COLO668 (cell line): ENCODE measurements at regions not wholly inside any gene's neighbourhood (a gene's known extent, or its start where the extent isn't known, plus 50 kb on each side); places are given as distances from the start of the nearest gene placed in this dataset.
"Not testable (repeated sequence)": the region's sequence is repeated elsewhere in the genome, so short reads cannot be mapped to it uniquely, and the experiment has no call there.

Experiments
- DNase-seq: peaks from one replicate; lab custom pipeline; 2025; ENCODE audit not compliant: unreplicated experiment; lab: John Stamatoyannopoulos, UW

DNA sequence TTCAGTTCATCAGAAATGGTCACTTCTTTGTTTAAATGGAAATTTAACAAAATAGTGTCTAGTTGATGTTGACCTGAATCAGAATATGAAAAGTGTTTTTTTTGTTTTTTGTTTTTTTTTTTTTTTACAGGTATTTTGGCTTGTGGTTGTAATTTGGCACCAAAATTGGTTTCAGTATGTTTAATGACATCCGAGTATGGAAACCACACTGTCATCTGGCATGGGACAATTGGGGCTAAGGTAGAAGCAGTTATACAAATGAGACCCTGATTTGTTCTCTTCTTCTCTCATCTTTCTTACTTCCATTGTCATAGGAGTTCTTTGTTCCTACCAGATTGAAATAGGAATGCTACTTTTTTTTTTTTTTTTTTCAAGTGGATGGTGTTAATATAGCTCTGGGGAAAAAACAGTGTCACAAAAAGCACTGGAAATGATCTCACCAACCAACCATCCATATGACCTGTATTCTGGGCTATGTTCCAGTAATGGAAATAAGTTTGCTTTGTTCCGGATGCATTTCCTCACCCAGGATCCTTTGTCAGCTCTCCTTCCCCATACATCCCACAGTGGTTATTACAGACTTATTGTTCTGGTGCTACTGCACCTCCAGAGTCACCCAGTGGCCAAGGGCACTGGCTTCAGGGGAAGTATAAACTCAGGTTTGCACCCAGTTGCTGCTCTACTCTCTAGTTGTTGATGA lies 95.8 kb downstream of the ATXN3L start:
- peak; percentile 32 for DNase-seq

DNA sequence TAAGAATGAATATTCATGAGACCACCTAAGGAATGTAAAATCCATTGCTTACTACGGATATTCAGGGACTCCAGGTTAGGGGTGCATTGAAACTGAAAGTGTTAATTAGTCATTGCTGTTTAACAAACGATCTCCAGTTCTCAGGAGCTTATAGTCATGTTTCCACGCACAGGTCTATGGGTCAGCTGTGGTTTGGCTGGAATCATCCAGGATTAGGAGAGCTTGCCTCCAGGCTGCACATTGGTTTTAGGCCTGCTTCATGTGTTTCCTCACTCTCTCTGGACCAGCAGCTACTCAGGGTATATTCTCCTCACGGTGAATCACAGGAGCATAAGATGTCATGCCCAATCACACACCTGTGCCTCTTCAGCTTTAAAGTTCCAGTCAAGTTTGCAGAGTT lies 98.9 kb downstream of the ATXN3L start:
- no peak for DNase-seq

DNA sequence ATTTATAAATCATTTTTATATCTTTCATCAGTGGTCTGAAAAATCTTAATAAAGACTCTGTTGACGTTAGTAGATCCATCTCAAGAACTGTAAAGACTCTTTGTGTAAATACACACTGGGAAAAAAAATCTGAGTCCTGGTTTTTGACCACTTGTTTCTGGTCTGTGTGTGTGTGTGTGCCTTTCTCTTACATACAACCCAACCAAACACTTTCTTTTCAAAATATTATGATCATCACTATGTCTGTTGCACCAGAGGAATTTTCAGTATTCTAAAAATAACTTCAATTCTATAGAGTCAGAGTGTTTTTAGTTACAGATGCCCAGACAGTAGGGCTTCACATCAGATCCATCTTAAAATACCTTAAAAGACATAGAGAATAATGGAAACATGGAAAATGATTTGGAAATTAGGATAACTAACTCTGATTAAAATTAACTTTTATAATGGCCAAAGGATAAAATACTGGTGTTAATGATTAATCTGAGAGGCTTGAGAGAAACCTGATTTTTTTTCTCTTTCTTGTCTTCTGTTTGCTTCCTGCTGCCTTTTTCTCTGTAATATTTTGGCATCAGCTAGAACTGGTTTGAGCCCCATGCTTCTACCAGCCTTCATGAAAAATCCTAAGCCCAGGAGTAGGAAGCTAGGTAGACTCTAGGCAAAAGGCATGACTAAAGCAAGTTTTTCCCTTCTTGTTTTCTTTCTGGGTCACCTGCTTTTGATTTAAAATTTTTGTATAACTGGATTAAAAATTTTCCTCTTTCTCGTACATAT lies 99.7 kb downstream of the ATXN3L start:
- DNase-seq: no peak

DNA sequence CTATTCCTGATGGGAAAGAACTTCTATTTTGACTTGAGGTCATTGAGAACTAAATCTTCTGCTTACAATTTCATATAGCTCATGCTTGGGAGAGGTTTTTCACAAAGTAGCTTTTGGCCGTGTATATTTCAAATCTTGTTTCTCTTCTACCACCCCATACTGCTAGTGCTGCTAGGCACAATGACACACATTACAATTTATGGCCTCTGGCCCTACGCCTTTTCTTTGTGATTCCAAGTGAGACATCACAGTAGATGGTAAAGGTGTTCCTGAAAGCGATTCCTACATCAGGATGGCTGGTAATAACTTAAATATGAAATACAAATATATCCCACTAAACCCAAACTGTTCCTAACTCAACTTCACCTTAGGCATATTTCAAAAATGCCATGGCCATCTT lies 101.1 kb downstream of the ATXN3L start:
- DNase-seq: no peak

DNA sequence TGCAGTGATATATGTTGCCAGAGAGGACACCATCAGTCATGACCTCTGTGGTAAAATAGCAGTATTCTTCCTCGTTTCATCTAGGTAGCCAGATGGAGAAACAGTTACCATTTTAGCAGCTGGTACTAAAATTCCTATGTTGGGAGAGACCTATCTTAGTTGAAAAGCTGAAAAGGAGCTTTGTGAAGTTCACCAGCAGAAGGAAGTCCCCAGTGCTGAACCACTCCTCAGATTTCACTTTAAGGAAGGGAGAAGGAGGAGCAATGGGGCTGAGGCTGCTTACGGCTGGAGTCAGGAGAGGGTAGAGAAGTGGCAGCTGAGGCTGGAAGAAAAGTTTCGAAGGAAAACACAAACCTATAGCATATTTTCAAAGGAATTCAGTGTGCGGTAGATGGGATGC lies 103.7 kb downstream of the ATXN3L start:
- DNase-seq: no peak

DNA sequence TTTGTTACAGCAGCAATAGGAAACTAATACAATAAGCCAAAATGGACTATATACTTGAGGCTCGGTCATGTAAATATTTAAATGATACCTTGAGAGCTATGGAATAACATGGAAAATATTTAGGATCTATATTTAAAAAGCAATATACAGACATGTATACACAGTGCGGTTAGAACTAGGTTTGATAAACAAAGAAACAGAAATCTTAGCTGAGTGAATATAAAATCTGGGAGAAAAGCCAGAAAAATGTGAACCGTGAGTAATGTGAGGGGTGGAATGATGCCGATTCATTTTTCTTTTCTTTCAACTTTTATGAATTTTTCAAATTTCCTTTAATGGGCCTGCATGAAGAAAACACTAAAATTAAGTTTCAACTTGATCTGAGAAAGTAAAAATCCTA lies 104.1 kb downstream of the ATXN3L start:
- no peak for DNase-seq

DNA sequence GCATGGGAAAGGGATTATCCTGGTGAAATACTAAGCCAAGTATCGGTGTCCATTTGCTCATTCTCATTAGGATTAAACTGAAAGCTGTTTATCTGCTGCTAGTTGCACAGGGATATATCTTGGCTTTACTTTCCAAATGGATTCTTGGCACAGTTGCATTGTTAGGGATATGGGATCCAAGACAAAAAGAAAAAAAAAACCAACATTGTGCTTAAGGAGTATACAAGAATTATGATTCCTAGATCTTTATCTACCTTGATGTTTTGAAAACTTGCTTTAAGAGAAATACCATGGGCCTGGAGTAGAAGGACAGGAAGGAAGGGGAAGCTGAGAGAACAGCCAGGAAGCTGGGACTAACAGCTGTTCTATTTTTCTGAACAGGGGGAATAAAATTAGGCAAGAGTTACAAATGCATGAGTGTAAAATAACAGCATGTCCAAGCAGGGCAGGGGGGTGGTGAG lies 107.6 kb downstream of the ATXN3L start:
- no peak for DNase-seq

DNA sequence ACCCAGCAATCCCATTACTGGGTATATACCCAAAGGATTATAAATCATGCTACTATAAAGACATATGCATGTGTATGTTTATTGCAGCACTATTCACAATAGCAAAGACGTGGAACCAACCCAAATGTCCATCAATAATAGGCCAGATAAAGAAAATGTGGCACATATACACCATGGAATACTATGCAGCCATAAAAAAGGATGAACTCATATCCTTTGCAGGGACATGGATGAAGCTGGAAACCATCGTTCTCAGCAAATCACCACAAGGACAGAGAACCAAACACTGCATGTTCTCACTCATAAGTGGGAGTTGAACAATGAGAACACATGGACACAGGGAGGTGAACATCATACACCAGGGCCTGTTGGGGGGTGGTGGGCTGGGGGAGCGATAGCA lies 109.7 kb downstream of the ATXN3L start:
- DNase-seq: not testable (repeated sequence)

DNA sequence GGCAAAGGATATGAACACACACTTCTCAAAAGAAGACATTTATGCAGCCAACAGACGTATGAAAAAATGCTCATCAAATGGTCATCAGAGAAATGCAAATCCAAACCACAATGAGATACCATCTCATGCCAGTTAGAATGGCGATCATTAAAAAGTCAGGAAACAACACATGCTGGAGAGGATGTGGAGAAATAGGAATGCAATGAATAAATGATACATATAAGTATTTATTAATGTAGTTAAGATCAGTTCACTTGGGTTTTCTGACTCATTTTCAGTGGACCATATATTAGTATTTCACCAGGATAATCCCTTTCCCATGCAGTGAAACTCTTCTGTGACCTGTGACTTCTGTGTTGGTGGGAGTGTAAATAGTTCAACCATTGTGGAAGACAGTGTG lies 110.1 kb downstream of the ATXN3L start:
- not testable (repeated sequence) for DNase-seq

DNA sequence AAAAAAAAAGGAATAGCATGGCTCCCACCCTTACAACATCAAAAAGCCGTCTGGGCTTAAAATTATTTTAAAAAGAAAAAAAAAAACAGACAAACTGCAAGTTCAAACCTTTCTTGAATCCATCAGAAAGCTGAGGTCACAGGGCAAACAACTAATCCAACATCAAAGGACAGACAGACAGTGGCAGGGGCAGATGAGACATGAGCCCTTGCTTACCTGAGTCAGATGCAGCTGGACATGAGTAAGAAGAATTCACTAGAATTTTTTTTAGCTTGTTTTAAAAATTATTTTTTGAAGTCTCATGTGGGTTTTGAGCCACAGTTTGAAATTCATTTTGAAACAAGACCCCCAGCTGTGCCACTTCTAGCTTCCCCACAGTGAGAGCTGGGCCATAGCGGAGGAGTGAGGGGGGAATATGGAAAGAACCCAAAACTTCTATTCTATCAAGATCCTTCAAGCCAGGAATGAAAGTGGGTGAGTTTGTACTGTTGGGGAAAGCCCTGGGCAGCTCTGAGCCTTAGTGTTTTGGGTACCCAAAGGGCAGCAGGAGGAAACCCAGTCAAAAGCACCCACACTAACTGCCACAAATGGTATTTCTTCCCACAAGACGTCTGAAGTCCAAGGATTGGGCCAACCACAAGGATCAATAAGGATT lies 111.4 kb downstream of the ATXN3L start:
- no peak for DNase-seq

DNA sequence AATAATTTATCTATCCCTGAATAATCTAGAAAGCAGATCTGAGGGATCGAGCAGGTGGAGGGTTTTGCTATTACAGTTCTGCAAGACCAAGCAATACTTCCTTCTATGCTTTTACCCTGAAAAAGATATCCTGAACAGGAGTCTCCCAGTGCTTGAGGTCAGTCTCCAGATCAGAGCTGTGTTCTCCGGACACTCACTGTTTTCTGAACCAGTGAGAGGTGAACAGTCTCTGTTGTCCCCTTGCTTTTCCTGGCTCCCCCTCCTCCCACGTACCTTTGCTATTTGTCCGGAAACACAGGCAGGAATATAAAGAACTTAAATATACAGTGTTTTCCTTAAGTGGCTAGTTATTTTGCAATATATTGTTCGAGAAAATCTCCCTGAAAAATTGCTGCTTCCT lies 116.6 kb downstream of the ATXN3L start:
- DNase-seq: no peak

DNA sequence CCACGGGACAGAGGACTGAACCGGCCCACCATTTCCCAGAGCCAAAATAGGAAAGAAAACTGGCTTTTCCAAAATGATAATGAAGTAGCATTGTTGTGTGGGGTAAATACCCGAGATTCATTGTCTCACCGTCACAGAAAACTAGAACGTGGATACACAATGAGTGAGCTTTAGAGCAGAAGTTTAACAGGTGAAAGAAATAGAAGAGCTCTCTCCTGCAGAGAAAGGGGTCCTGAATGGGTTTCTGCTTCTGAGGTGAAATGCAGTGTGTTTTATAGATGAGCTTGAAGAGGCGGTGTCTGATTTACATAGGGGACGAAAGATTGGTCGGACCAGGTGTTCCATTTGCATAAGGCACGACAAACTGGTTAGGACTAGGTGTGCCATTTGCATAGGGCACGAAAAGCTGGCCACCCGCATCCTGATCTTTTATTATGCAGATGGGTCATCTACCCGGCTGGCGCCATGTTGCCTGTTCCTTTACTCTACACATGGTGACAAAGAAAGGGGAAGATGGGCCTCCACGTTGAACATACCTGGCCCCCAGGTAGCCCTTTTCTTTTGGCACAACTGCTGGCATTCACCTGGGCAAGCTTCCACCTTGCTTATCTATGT lies 118.1 kb downstream of the ATXN3L start:
- DNase-seq: no peak

DNA sequence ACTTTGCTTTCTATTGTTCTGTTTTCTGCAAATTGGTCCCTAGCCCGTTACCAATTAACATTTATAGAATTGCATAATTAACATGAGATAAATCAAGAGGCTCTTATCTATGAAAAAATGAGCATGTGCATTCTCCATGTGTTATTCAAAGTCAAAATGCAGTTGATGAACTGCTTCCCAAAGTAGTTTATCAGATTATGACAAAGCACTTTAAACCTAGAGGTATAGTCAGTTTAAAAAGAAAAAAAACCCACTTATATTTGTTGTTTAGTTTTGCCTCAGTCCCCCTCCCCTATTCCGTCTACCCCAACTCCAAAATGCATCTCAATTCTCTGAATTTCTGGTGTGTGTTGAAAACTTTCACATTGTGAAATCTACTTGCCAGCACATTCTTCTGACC lies 119.5 kb downstream of the ATXN3L start:
- no peak for DNase-seq

DNA sequence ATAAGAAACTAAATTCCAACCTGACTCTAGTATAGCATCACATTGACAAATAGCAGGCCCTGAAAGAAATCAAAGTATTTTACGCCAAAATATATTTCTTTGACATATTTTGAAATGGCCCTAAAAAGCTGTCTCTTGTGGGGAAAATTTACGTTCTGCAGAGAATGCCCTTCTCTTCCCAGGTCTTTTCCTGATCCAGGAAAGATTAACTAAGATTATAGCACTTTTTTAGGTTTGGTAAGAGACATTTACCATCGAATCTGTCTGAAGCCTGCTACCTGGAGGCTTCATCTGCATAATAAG lies 121.1 kb downstream of the ATXN3L start:
- DNase-seq: no peak

DNA sequence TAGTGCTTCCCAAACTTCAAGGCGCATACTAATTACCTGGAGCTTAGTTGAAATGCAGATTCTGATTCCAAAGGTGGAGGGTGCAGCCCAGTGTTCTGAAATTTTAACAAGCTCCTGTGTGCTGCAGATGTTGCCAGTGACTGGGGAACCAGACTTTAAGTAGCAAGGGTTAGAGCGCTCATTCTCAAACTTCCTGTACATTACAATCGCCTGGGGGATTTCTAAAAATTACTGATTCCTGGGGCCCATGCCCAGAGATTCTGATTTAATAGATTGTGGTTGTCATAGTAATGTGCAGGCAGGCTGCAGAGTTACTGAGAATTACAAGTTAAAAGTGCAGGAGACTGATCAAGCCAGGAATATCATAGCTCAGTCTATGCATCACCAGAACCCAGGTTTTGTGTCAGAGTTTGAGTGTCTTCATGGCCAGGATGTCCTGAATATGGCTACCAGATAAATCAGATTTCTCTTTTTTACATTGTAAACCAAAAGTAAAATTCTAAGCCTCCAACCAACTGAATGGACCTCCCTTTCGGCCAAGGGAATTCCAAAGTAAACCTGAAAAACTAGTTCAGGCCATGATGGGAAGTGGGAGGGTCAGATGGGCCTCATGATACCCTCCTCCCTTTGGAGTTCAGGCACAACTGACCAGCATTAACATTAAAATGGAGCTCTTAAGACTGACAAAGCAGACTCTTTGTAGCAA lies 121.6 kb downstream of the ATXN3L start:
- DNase-seq: no peak

DNA sequence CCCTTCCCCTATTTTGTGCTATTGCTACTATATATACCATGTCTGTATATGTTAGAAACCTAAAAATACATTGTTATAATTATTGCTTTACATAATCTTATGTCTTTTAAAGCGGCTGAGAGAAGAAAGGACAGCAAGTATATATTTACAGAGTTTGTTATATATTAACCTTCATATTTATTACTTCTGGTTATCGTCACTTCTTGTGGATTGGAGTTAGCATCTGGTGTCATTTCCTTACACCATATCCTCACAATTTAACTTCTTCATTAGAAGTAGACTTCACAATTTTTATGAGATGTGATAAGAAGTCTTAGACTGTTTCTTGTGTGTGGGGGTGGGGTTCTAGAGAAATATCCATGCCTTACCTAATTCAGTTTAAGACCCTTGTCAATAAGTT lies 123.1 kb downstream of the ATXN3L start:
- DNase-seq: no peak

DNA sequence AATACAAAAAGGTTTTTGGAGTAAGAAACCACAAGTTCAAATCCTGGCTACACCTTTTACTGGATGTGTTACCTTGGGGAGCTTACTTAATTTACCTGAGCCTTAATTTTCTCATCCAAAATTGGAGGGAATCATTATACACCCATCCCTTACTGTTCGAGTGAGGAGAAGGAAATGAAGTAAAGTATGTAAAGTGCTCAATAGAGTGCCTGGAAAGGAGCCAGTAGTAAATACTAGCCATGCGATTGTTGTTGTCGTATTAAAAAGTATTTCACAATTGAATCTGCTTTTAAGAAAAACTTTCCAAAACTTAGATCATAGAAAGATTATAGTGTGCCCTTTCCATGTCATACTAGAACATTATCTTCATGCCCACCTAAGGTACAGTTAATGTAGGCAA lies 124.5 kb downstream of the ATXN3L start:
- no peak for DNase-seq

DNA sequence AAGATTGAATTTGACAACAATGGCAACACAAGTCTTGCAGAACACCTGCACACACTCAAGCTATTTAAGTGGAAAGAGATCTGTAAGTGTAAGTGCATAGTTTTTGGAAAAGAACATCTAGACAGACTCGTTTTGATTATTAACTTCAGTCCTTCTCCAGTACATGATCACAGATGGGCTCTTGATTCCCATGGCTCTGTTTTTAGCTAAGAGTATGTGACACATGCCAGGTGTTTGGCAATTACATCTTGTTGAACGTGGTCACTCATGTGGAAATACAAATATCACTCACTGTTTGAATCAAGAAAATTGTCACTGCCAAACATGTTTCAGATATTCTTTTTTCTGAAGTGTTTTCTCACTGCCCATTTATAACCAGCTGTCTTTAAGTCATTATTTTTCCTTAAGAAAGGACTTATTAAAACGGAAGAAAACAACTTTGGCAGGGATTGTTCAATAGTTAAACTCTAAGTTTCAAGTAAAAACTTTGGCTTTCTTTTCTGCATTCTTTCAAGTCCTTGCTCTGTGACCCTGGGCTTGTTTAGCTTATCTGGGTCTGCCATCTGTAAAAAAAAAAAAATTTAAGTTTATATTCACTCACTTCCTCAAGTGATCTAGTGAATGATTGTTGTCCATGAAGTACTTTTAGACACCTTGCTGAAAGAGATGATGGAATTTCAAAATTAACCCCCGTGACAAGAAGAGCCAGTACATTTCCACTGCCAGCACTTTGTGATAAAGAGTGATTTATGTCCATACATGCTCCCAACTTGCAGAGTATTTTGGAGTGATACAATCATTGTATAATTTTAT lies 125.4 kb downstream of the ATXN3L start:
- DNase-seq: peak; percentile 22

DNA sequence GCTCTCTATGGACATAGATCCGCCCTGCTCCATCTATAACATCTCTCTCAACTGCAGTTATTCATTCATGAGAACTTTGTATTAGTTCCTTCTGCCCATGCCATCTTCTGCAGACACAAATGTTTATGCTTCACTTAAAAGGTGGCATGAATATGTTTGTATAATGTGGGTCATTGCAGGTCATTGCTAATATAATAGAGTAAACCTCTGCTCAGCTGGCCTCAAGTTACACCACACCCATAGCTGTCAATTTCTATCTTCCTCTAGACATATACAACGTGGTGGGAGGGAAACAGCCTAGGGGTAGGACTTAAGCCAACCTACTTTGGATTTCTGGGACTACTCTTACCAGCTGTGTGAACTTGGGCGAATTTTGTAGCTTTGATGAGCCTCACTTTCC lies 129.8 kb downstream of the ATXN3L start:
- DNase-seq: peak; percentile 4

DNA sequence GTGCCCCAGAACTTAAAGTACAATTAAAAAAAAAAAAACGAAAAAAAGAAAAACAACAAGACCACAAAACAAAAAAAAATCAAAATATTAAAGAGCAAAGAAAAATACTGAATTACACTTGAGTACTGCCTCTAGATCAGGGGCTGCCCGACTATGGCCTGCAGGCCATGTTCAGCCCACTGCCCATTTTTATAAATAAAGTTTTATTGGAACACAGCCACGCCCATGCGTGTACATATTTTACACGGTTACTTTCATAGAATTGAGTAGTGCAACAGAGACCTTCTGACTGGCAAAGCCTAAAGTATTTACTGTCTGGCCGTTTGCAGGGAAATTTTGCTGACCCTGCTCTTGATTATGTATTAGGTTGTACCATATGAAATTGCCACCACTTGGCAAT lies 130.5 kb downstream of the ATXN3L start:
- no peak for DNase-seq
